H1 (cell line): ENCODE measurements at regions not wholly inside any gene's neighbourhood (a gene's known extent, or its start where the extent isn't known, plus 50 kb on each side); places are given as distances from the start of the nearest gene placed in this dataset.

Source experiments
- CTCF ChIA-PET: fragments of 300-600 bp; sonication (Branson Sonifier 250); formaldehyde crosslinking; loops from one replicate; lab custom pipeline; 2021; ENCODE audit not compliant: partially characterized antibody; lab: Charles Lee
- POLR2A ChIA-PET: fragments of 300-600 bp; sonication (Branson Sonifier 250); formaldehyde crosslinking; loops from one replicate; lab custom pipeline; 2021; ENCODE audit warnings: inconsistent platforms; ENCODE audit not compliant: partially characterized antibody; lab: Charles Lee
- DNase-seq, 2 experiments: peaks; one replicate each; pipeline versions ENCODE4 v3.0.0 to v3.0.0-alpha.2; 2010 to 2022; ENCODE audit warnings: low spot score in 2 of 2, low read depth in 1 of 2, mixed read lengths in 1 of 2
- FAIRE-seq: peaks from 2 replicates; lab custom pipeline; 2011; peaks lifted over from hg19 to GRCh38; lab: Jason Lieb, UNC
- H2AFZ ChIP-seq: 2 replicates; pipeline ENCODE4 v1.8.1; 2012; ENCODE audit warnings: low read length, inconsistent platforms
- H2AK5ac ChIP-seq: 2 replicates; pipeline ENCODE4 v1.6.1; 2013; ENCODE audit warnings: low read depth, low read length
- H2BK120ac ChIP-seq: replicated peaks from 2 replicates; pipeline ENCODE3; 2013; ENCODE audit warnings: low read depth, low read length, inconsistent platforms
- H2BK12ac ChIP-seq: 2 replicates; pipeline ENCODE4 v1.6.1; 2013; ENCODE audit warnings: low read depth, low read length
- H2BK15ac ChIP-seq: 2 replicates; pipeline ENCODE4 v1.6.1; 2013; ENCODE audit warnings: low read length
- H2BK20ac ChIP-seq: 2 replicates; pipeline ENCODE4 v1.6.1; 2013; ENCODE audit warnings: low read length
- H2BK5ac ChIP-seq: 2 replicates; pipeline ENCODE4 v1.6.1; 2013; ENCODE audit warnings: low read depth, low read length
- H3K14ac ChIP-seq: 2 replicates; pipeline ENCODE4 v1.6.1; 2013; ENCODE audit warnings: inconsistent platforms; ENCODE audit not compliant: insufficient read length
- H3K18ac ChIP-seq: 2 replicates; pipeline ENCODE4 v1.6.1; 2013; ENCODE audit warnings: low read length; ENCODE audit errors: extremely low read depth
- H3K23ac ChIP-seq: 2 replicates; pipeline ENCODE4 v1.6.1; 2013; ENCODE audit warnings: inconsistent platforms; ENCODE audit not compliant: insufficient read length
- H3K23me2 ChIP-seq: 2 replicates; pipeline ENCODE4 v1.6.1; 2013; ENCODE audit warnings: low read depth, low read length
- H3K27ac ChIP-seq: 2 replicates; pipeline ENCODE4 v1.6.1; 2011; ENCODE audit warnings: low read depth, low read length, inconsistent platforms
- H3K27me3 ChIP-seq, 4 experiments: replicated peaks in 1 of 4; 1 replicate in 1 of 4; 2 replicates in 3 of 4; pipeline versions ENCODE4 v1.6.1 to v1.8.1; 2011 to 2013; ENCODE audit warnings: low read length in 3 of 4, mild to moderate bottlenecking in 3 of 4, inconsistent platforms in 2 of 4, mixed read lengths in 2 of 4, moderate library complexity in 1 of 4; ENCODE audit not compliant: control insufficient read depth in 3 of 4, insufficient read depth in 3 of 4; ENCODE audit errors: extremely low read depth in 1 of 4
- H3K36me3 ChIP-seq, 4 experiments: 2 replicates each; pipeline versions ENCODE4 v1.6.1 to v1.8.1; 2011 to 2013; ENCODE audit warnings: mild to moderate bottlenecking in 4 of 4, low read length in 3 of 4, moderate library complexity in 2 of 4, control low read depth in 1 of 4, inconsistent platforms in 1 of 4; ENCODE audit not compliant: insufficient read depth in 4 of 4, control insufficient read depth in 2 of 4
- H3K4ac ChIP-seq: replicated peaks from 2 replicates; pipeline ENCODE3; 2013; ENCODE audit warnings: low read length, low read depth, mixed read lengths, inconsistent platforms; ENCODE audit not compliant: insufficient read length
- H3K4me1 ChIP-seq, 4 experiments: replicated peaks in 1 of 4; 1 replicate in 1 of 4; 2 replicates in 3 of 4; pipeline versions ENCODE4 v1.6.1 to v1.8.1; 2011 to 2013; ENCODE audit warnings: low read length in 3 of 4, inconsistent platforms in 2 of 4, mixed read lengths in 1 of 4; ENCODE audit not compliant: insufficient read depth in 4 of 4, control insufficient read depth in 3 of 4
- H3K4me2 ChIP-seq, 2 experiments: 2 replicates each; pipeline versions ENCODE4 v1.6.1 to v1.8.1; 2011 to 2013; ENCODE audit warnings: low read depth in 2 of 2, low read length in 2 of 2, control low read depth in 1 of 2, inconsistent platforms in 1 of 2, mild to moderate bottlenecking in 1 of 2; ENCODE audit not compliant: insufficient read depth in 1 of 2
- H3K4me3 ChIP-seq, 4 experiments: fragments of 200-600, 300-600 bp in 1 of 4; sonication (generic), shearing (Covaris generic), sonication (Bioruptor Twin) in 1 of 4; 2 replicates each; pipeline versions ENCODE4 v1.5.1 to v1.8.1; 2011 to 2016; ENCODE audit warnings: low read length in 4 of 4, low read depth in 3 of 4, control low read depth in 2 of 4, inconsistent platforms in 2 of 4, mild to moderate bottlenecking in 2 of 4, mixed read lengths in 1 of 4, moderate library complexity in 1 of 4; ENCODE audit not compliant: insufficient read depth in 2 of 4; ENCODE audit errors: extremely low read depth in 1 of 4
- H3K56ac ChIP-seq: replicated peaks from 2 replicates; pipeline ENCODE3; 2013; ENCODE audit warnings: low read depth, mild to moderate bottlenecking, mixed read lengths, low read length, inconsistent platforms; ENCODE audit not compliant: insufficient read length
- H3K79me1 ChIP-seq: 2 replicates; pipeline ENCODE4 v1.6.1; 2013; ENCODE audit warnings: low read depth, low read length, control low read depth
- H3K79me2 ChIP-seq, 2 experiments: 2 replicates each; pipeline versions ENCODE4 v1.6.1 to v1.8.1; 2012 to 2013; ENCODE audit warnings: low read length in 2 of 2, mild to moderate bottlenecking in 2 of 2, inconsistent platforms in 1 of 2; ENCODE audit not compliant: insufficient read depth in 2 of 2, control insufficient read depth in 1 of 2
- H3K9ac ChIP-seq, 4 experiments: replicated peaks in 1 of 4; 1 replicate in 1 of 4; 2 replicates in 3 of 4; pipeline versions ENCODE4 v1.6.1 to v1.8.1; 2011 to 2013; ENCODE audit warnings: low read depth in 3 of 4, low read length in 3 of 4, control low read depth in 2 of 4, mild to moderate bottlenecking in 2 of 4, moderate library complexity in 2 of 4, inconsistent platforms in 1 of 4; ENCODE audit errors: extremely low read depth in 1 of 4
- H3K9me3 ChIP-seq, 2 experiments: 2 replicates each; pipeline versions ENCODE4 v1.6.1 to v1.8.1; 2012 to 2013; ENCODE audit warnings: mild to moderate bottlenecking in 2 of 2, moderate library complexity in 2 of 2, control low read depth in 1 of 2, inconsistent platforms in 1 of 2, low read depth in 1 of 2, low read length in 1 of 2, mixed read lengths in 1 of 2; ENCODE audit not compliant: insufficient read depth in 2 of 2
- H4K20me1 ChIP-seq, 2 experiments: replicated peaks in 1 of 2; 2 replicates each; pipeline versions ENCODE3 to v1.8.1; 2011 to 2013; ENCODE audit warnings: inconsistent platforms in 2 of 2, low read length in 2 of 2, mild to moderate bottlenecking in 1 of 2; ENCODE audit not compliant: insufficient read depth in 2 of 2, control insufficient read depth in 1 of 2
- H4K5ac ChIP-seq: 2 replicates; pipeline ENCODE4 v1.6.1; 2013; ENCODE audit warnings: low read length, low read depth, mixed read lengths, inconsistent platforms; ENCODE audit not compliant: insufficient read length
- H4K8ac ChIP-seq: 2 replicates; pipeline ENCODE4 v1.8.0; 2013; ENCODE audit warnings: mild to moderate bottlenecking, moderate library complexity, low read length, inconsistent platforms; ENCODE audit not compliant: insufficient read depth; ENCODE audit errors: extremely low read depth
- H4K91ac ChIP-seq: replicated peaks from 2 replicates; pipeline ENCODE3; 2013; ENCODE audit warnings: low read length, mixed read lengths, inconsistent platforms; ENCODE audit not compliant: insufficient read length
- KDM5A ChIP-seq: fragments of 200-600 bp; IDR thresholded peaks from 2 replicates; pipeline ENCODE4 v1.7.1; 2012; ENCODE audit warnings: mild to moderate bottlenecking, low read length, inconsistent platforms, mixed read lengths
- NANOG ChIP-seq: IDR thresholded peaks from 2 replicates; pipeline ENCODE4 v1.6.1; 2011; ENCODE audit warnings: low read length, low read depth, mild to moderate bottlenecking, inconsistent platforms; ENCODE audit not compliant: insufficient read depth, poor library complexity, severe bottlenecking
- RAD21 ChIP-seq, 2 experiments: IDR thresholded peaks in 1 of 2; conservative IDR thresholded peaks in 1 of 2; 2 replicates each; pipeline ENCODE4 v1.6.1; 2011; ENCODE audit warnings: low read depth in 2 of 2, low read length in 2 of 2, improper control_type of control experiment in 1 of 2, inconsistent platforms in 1 of 2, mild to moderate bottlenecking in 1 of 2, moderate library complexity in 1 of 2
- WGBS, 2 experiments: shearing (Covaris generic) in 1 of 2; methylation state at CpG; one replicate each; pipeline versions ENCODE4 v1.1.6 to v1.1.7; 2013 to 2015; ENCODE audit warnings: low lambda C conversion rate in 2 of 2, mixed read lengths in 2 of 2, inconsistent platforms in 1 of 2, low coverage in 1 of 2, missing lambda C conversion rate in 1 of 2; ENCODE audit not compliant: insufficient replicate concordance in 2 of 2, insufficient coverage in 1 of 2, insufficient read length in 1 of 2; ENCODE audit errors: extremely low coverage in 1 of 2, missing lambda C conversion rate in 1 of 2; 5-methylcytosine and 5-hydroxymethylcytosine counted together
- TF ChIP-seq, protein P1 (sequence below), 3 experiments: IDR thresholded peaks; 1 replicate in 2 of 3; 2 replicates in 1 of 3; pipeline versions ENCODE4 v1.5.1 to v1.6.1; 2011; ENCODE audit warnings: low read length in 3 of 3, mild to moderate bottlenecking in 3 of 3, inconsistent platforms in 2 of 3, low read depth in 1 of 3, moderate library complexity in 1 of 3; ENCODE audit not compliant: insufficient read depth in 1 of 3; ENCODE audit errors: control extremely low read depth in 1 of 3

DNA sequence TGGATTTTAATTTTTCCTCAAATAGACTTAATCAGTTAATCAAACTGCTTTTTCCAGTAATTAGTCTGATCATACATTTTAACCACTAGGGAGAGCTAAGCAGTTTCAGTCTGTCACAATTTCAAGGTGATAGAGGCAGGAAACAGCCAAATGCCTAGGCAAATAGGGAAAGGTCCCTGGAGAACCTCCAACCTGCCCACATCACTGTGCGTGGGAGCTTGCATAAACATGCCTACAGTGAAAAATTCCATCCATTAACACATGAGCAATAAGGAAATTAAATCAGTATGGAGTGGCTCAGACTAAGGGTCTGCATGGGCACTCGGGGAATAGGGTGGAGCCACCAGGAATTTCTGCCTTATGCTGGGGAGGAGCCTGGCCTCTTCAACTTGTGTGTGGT, 74.6 kb downstream of the AASDHPPT start:
- H3K27me3 ChIP-seq: peaks cover 0 to 2% (median 0%) of the 10 kb centered on the region in 4 experiments; a peak in 1 of 7 replicates
- H3K9me3 ChIP-seq: peaks cover 8 to 9% of the 10 kb centered on the region in 2 experiments; a peak in 3 of 4 replicates
- H2BK20ac ChIP-seq: no peak overlapping the region
- H3K18ac ChIP-seq: no peak overlapping the region
- H4K5ac ChIP-seq: no peak overlapping the region
- H3K79me2 ChIP-seq: no peaks in the 10 kb centered on the region
- no peak overlapping the region for H3K23ac ChIP-seq
- no peak overlapping the region for H3K4me3 ChIP-seq
- 0 out of 2 replicates have a peak overlapping the region, but pooled peaks have one; percentile 9 for H2AFZ ChIP-seq
- H3K9ac ChIP-seq: no peak overlapping the region
- H3K79me1 ChIP-seq: no peaks in the 10 kb centered on the region
- H3K14ac ChIP-seq: no peak overlapping the region
- H3K23me2 ChIP-seq: no peaks in the 10 kb centered on the region
- H4K91ac ChIP-seq: no peak overlapping the region
- CTCF ChIA-PET: interaction anchor here (0.7 to 2.1 kb wide), 10 partner anchors 9 to 568 kb away, joined by 3 to 7 read pairs (median 4); no protein-coding TSS in a partner anchor
- H2AK5ac ChIP-seq: no peak overlapping the region
- no peaks in the 10 kb centered on the region; a peak in 1 of 8 replicates for H3K36me3 ChIP-seq
- H4K20me1 ChIP-seq: no peaks in the 10 kb centered on the region
- no peak overlapping the region for H3K56ac ChIP-seq
- H3K27ac ChIP-seq: no peak overlapping the region
- H3K4me2 ChIP-seq: no peak overlapping the region
- H2BK120ac ChIP-seq: no peak overlapping the region
- H3K4ac ChIP-seq: no peak overlapping the region
- DNase-seq (no peak), FAIRE-seq (peak; percentile 19)
- 76% methylated on average over 2 of the region's 2 CpGs; no CpG with 5 or more reads in 1 of the 2 experiments for WGBS, 2 experiments
- H2BK15ac ChIP-seq: no peak overlapping the region
- no peak overlapping the region for H4K8ac ChIP-seq
- POLR2A ChIA-PET: no interaction called here
- H3K4me1 ChIP-seq: no peaks in the 10 kb centered on the region
- H2BK5ac ChIP-seq: no peak overlapping the region
- H2BK12ac ChIP-seq: no peak overlapping the region
- no peak for TF ChIP-seq KDM5A
- no peak for TF ChIP-seq NANOG
- TF ChIP-seq RAD21 (IDR thresholded peaks at IDR 0.05 in 1 of 2, conservative IDR thresholded peaks at IDR 0.05 in 1 of 2; ENCODE audit: low read depth in 2 of 2, low read length in 2 of 2): peak in 1 of 2 experiments; percentile 25; a peak in 2 of 4 replicates
- TF ChIP-seq, protein P1, sequence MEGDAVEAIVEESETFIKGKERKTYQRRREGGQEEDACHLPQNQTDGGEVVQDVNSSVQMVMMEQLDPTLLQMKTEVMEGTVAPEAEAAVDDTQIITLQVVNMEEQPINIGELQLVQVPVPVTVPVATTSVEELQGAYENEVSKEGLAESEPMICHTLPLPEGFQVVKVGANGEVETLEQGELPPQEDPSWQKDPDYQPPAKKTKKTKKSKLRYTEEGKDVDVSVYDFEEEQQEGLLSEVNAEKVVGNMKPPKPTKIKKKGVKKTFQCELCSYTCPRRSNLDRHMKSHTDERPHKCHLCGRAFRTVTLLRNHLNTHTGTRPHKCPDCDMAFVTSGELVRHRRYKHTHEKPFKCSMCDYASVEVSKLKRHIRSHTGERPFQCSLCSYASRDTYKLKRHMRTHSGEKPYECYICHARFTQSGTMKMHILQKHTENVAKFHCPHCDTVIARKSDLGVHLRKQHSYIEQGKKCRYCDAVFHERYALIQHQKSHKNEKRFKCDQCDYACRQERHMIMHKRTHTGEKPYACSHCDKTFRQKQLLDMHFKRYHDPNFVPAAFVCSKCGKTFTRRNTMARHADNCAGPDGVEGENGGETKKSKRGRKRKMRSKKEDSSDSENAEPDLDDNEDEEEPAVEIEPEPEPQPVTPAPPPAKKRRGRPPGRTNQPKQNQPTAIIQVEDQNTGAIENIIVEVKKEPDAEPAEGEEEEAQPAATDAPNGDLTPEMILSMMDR (IDR thresholded peaks at IDR 0.05; ENCODE audit: control extremely low read depth in 1 of 3, insufficient read depth in 1 of 3, low read depth in 1 of 3, low read length in 3 of 3): peak in 1 of 3 experiments; percentile 29; a peak in 2 of 4 replicates
- TF ChIP-seq, all 59 proteins: peak for 2
